ENCODE measurements at regions not wholly inside any gene's neighbourhood (a gene's known extent, or its start where the extent isn't known, plus 50 kb on each side); places are given as distances from the start of the nearest gene placed in this dataset.

- ATAC-seq (no peak), DNase-seq (no peak)
- intact Hi-C loops (cut with DNase I), result no loop called here
- H3K36me3 ChIP-seq (ENCODE audit: insufficient read depth in 1 of 2, low read depth in 1 of 2), result no peaks in the 10 kb centered on the region
- no peaks in the 10 kb centered on the region for H3K27me3 ChIP-seq (ENCODE audit: insufficient read depth in 3 of 3, low read length in 2 of 3)
- no peak overlapping the region for H3K4me3 ChIP-seq
- 75 to 80% (median 76%) methylated on average over 3 of the region's 3 CpGs for WGBS, 3 donors
- no peak overlapping the region for H3K27ac ChIP-seq
- H3K4me1 ChIP-seq, result no peaks in the 10 kb centered on the region
- no peaks in the 10 kb centered on the region for H3K9me3 ChIP-seq
- no peak for TF ChIP-seq CTCF (IDR thresholded peaks at IDR 0.05)
These were observed 268.9 kb downstream of the IGSF11 start for GRCh38 chr3:118765636-118766305.

GRCh38 chr3:118766306-118766669, 268.4 kb downstream of the IGSF11 start:
- H3K36me3 ChIP-seq (ENCODE audit: insufficient read depth in 1 of 2, low read depth in 1 of 2), result no peaks in the 10 kb centered on the region
- intact Hi-C loops (cut with DNase I), result no loop called here
- H3K27ac ChIP-seq, result no peak overlapping the region
- ATAC-seq, result no peak
- no peaks in the 10 kb centered on the region for H3K9me3 ChIP-seq
- no peak overlapping the region for H3K4me3 ChIP-seq
- no peaks in the 10 kb centered on the region for H3K27me3 ChIP-seq (ENCODE audit: insufficient read depth in 3 of 3, low read length in 2 of 3)
- DNase-seq, result no peak
- TF ChIP-seq CTCF (IDR thresholded peaks at IDR 0.05), result no peak
- no peaks in the 10 kb centered on the region for H3K4me1 ChIP-seq

- Histone ChIP-seq H3K4me1 (no peaks in the 10 kb centered on the region), H3K27ac (no peak overlapping the region), H3K9me3 (no peaks in the 10 kb centered on the region), H3K36me3 (ENCODE audit: insufficient read depth in 1 of 2, low read depth in 1 of 2) (no peaks in the 10 kb centered on the region), H3K27me3 (ENCODE audit: insufficient read depth in 3 of 3, low read length in 2 of 3) (no peaks in the 10 kb centered on the region), H3K4me3 (no peak overlapping the region)
- intact Hi-C loops (cut with DNase I), result no loop called here
- no peak for TF ChIP-seq CTCF (IDR thresholded peaks at IDR 0.05)
- no peak for DNase-seq
- WGBS, 3 donors, result 73 to 85% (median 80%) methylated on average over 2 of the region's 2 CpGs
- ATAC-seq, result no peak
These were observed 262.6 kb downstream of the IGSF11 start for GRCh38 chr3:118772036-118772435.

- ATAC-seq (no peak), DNase-seq (no peak)
- TF ChIP-seq CTCF (IDR thresholded peaks at IDR 0.05), result no peak
- no peaks in the 10 kb centered on the region for H3K36me3 ChIP-seq (ENCODE audit: insufficient read depth in 1 of 2, low read depth in 1 of 2)
- intact Hi-C loops (cut with DNase I), result no loop called here
- no peaks in the 10 kb centered on the region for H3K27me3 ChIP-seq (ENCODE audit: insufficient read depth in 3 of 3, low read length in 2 of 3)
- no peaks in the 10 kb centered on the region for H3K4me1 ChIP-seq
- H3K4me3 ChIP-seq, result no peak overlapping the region
- no peaks in the 10 kb centered on the region for H3K9me3 ChIP-seq
- no peak overlapping the region for H3K27ac ChIP-seq
These were observed 262.1 kb downstream of the IGSF11 start for GRCh38 chr3:118772547-118773011.

GRCh38 chr3:118775021-118775420, 259.6 kb downstream of the IGSF11 start:
- Histone ChIP-seq H3K4me1 (no peaks in the 10 kb centered on the region), H3K4me3 (no peak overlapping the region), H3K27ac (no peak overlapping the region), H3K9me3 (no peaks in the 10 kb centered on the region), H3K36me3 (ENCODE audit: insufficient read depth in 1 of 2, low read depth in 1 of 2) (no peaks in the 10 kb centered on the region), H3K27me3 (ENCODE audit: insufficient read depth in 3 of 3, low read length in 2 of 3) (no peaks in the 10 kb centered on the region)
- DNase-seq (no peak), ATAC-seq (no peak)
- intact Hi-C loops (cut with DNase I), result no loop called here
- TF ChIP-seq CTCF (IDR thresholded peaks at IDR 0.05), result no peak
